ENCODE measurements at regions not wholly inside any gene's neighbourhood (a gene's known extent, or its start where the extent isn't known, plus 50 kb on each side); places are given as distances from the start of the nearest gene placed in this dataset.

- TF ChIP-seq RNF2 (IDR thresholded peaks at IDR 0.05; ENCODE audit: borderline replicate concordance, low read depth, low read length, missing control alignments, poor library complexity, severe bottlenecking) (no peak), RAD21 (IDR thresholded peaks at IDR 0.05 in 1 of 2, conservative IDR thresholded peaks at IDR 0.05 in 1 of 2; ENCODE audit: low read depth in 2 of 2, low read length in 2 of 2) (no peak), CREB1 (IDR thresholded peaks at IDR 0.05) (no peak)
These were observed 449.1 kb downstream of the MN1 start (continued) for GRCh38 chr22:27352426-27352825.

Data from H1 (cell line).